ENCODE measurements at regions not wholly inside any gene's neighbourhood (a gene's known extent, or its start where the extent isn't known, plus 50 kb on each side); places are given as distances from the start of the nearest gene placed in this dataset.

DNA sequence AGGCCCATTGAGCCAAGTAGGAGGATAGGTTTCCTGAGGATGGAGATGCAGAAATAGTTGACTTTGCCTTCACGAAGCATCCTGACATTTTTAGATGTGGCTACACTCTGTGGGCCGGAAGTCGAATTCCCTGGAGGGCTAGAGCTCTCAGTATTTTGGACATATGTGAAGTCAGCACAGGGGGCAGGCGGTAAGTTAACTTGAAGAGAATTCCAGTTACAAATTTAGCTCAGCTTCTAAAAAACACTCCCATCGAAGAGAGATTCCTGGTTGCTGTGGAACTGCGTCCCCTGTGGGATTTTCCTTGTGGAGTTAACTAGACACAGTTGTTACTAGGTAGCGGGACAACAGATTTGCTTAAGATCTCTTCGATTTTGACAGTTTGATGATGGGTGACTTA is 161.9 kb upstream of the RGMA start:
- H3K9me2 ChIP-seq (ENCODE audit: insufficient read depth): no peaks in the 10 kb centered on the region
- H4K20me1 ChIP-seq (ENCODE audit: insufficient read depth): no peaks in the 10 kb centered on the region
- WGBS, 2 experiments (ENCODE audit: low coverage in 1 of 2, low lambda C conversion rate in 2 of 2, missing lambda C conversion rate in 2 of 2): 29 to 34% methylated on average over 8 of the region's 8 CpGs
- no peaks in the 10 kb centered on the region for H3K4me1 ChIP-seq (ENCODE audit: insufficient read depth)
- H3K27me3 ChIP-seq (replicated peaks; ENCODE audit: insufficient read depth): no peaks in the 10 kb centered on the region
- in situ Hi-C loops (cut with MboI): no loop called here
- no peak for DNase-seq
- H3K79me2 ChIP-seq (ENCODE audit: insufficient read depth): no peaks in the 10 kb centered on the region
- H3K9me3 ChIP-seq (ENCODE audit: low read depth): no peaks in the 10 kb centered on the region
- no peak overlapping the region for H3K4me2 ChIP-seq (ENCODE audit: unreplicated experiment)
- H3K9ac ChIP-seq: no peak overlapping the region
- H3K4me3 ChIP-seq: no peak overlapping the region
- H3K36me3 ChIP-seq (ENCODE audit: low read depth): no peaks in the 10 kb centered on the region
- TF ChIP-seq EZH2 (IDR thresholded peaks at IDR 0.05; ENCODE audit: insufficient read depth, poor library complexity, severe bottlenecking) (no peak), EZH2phosphoT487 (IDR thresholded peaks at IDR 0.05; ENCODE audit: insufficient read depth, low read depth) (no peak)
- H2AFZ ChIP-seq: no peak overlapping the region
- H3F3A ChIP-seq (ENCODE audit: insufficient read depth): no peaks in the 10 kb centered on the region
- no peak overlapping the region for H3K27ac ChIP-seq

DNA sequence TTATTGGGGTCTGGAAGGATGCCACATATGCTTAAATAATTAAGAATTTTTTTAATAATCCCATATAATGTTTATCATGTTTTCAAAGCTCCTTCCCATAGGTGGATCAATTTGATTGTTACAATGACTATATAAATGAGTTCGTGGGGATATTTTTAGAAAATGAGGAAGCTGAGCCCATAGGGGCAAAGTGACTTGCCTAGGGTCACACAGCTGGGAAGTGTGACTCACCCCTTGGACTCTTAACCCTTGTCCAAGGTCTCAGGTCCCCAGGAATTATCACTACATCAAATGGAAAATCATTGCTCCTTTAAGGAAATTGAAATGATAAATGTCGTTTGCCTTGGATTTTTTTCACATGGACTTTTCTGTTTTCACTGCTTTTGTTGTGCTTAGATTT is 161.2 kb upstream of the RGMA start:
- no peaks in the 10 kb centered on the region for H3K9me2 ChIP-seq (ENCODE audit: insufficient read depth)
- no peak overlapping the region for H3K9ac ChIP-seq
- WGBS, 2 experiments (ENCODE audit: low coverage in 1 of 2, low lambda C conversion rate in 2 of 2, missing lambda C conversion rate in 2 of 2): 19 to 46% methylated on average over 2 of the region's 2 CpGs
- no peaks in the 10 kb centered on the region for H3K27me3 ChIP-seq (replicated peaks; ENCODE audit: insufficient read depth)
- in situ Hi-C loops (cut with MboI): no loop called here
- no peak overlapping the region for H3K4me3 ChIP-seq
- no peaks in the 10 kb centered on the region for H3K9me3 ChIP-seq (ENCODE audit: low read depth)
- H3K36me3 ChIP-seq (ENCODE audit: low read depth): no peaks in the 10 kb centered on the region
- DNase-seq: no peak
- H4K20me1 ChIP-seq (ENCODE audit: insufficient read depth): no peaks in the 10 kb centered on the region
- no peaks in the 10 kb centered on the region for H3F3A ChIP-seq (ENCODE audit: insufficient read depth)
- no peak overlapping the region for H3K4me2 ChIP-seq (ENCODE audit: unreplicated experiment)
- no peaks in the 10 kb centered on the region for H3K79me2 ChIP-seq (ENCODE audit: insufficient read depth)
- no peaks in the 10 kb centered on the region for H3K4me1 ChIP-seq (ENCODE audit: insufficient read depth)
- TF ChIP-seq EZH2 (IDR thresholded peaks at IDR 0.05; ENCODE audit: insufficient read depth, poor library complexity, severe bottlenecking): no peak
- TF ChIP-seq EZH2phosphoT487 (IDR thresholded peaks at IDR 0.05; ENCODE audit: insufficient read depth, low read depth): no peak
- H2AFZ ChIP-seq: no peak overlapping the region
- H3K27ac ChIP-seq: no peak overlapping the region

DNA sequence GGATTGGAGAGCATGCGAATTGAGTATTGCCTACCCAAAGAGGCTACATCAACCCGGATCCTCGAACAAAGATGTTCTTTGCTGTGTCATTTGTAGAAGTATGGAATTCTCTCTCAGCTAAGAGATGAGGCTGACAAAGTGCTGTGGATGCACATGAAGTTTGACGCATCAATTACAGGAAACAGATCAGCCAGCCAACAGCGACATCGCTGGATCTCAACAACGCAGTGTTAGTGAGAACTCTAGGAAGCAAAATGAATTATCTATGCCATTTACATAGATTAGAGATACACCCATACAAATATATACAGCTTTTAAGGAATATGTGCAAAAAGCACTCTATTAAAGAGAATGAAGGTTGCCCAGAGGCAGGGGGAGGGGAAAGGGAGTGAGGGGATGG is 160.6 kb upstream of the RGMA start:
- Histone ChIP-seq H3K9ac (no peak overlapping the region), H3K9me2 (ENCODE audit: insufficient read depth) (no peaks in the 10 kb centered on the region), H3F3A (ENCODE audit: insufficient read depth) (no peaks in the 10 kb centered on the region), H3K27ac (no peak overlapping the region), H3K79me2 (ENCODE audit: insufficient read depth) (no peaks in the 10 kb centered on the region), H3K36me3 (ENCODE audit: low read depth) (no peaks in the 10 kb centered on the region), H4K20me1 (ENCODE audit: insufficient read depth) (no peaks in the 10 kb centered on the region), H3K4me1 (ENCODE audit: insufficient read depth) (no peaks in the 10 kb centered on the region), H3K4me3 (no peak overlapping the region), H2AFZ (no peak overlapping the region), H3K4me2 (ENCODE audit: unreplicated experiment) (no peak overlapping the region), H3K27me3 (replicated peaks; ENCODE audit: insufficient read depth) (no peaks in the 10 kb centered on the region), H3K9me3 (ENCODE audit: low read depth) (no peaks in the 10 kb centered on the region)
- WGBS, 2 experiments (ENCODE audit: low coverage in 1 of 2, low lambda C conversion rate in 2 of 2, missing lambda C conversion rate in 2 of 2): 27 to 29% methylated on average over 7 of the region's 7 CpGs
- TF ChIP-seq EZH2 (IDR thresholded peaks at IDR 0.05; ENCODE audit: insufficient read depth, poor library complexity, severe bottlenecking) (no peak), EZH2phosphoT487 (IDR thresholded peaks at IDR 0.05; ENCODE audit: insufficient read depth, low read depth) (no peak)
- in situ Hi-C loops (cut with MboI): no loop called here
- DNase-seq: no peak

DNA sequence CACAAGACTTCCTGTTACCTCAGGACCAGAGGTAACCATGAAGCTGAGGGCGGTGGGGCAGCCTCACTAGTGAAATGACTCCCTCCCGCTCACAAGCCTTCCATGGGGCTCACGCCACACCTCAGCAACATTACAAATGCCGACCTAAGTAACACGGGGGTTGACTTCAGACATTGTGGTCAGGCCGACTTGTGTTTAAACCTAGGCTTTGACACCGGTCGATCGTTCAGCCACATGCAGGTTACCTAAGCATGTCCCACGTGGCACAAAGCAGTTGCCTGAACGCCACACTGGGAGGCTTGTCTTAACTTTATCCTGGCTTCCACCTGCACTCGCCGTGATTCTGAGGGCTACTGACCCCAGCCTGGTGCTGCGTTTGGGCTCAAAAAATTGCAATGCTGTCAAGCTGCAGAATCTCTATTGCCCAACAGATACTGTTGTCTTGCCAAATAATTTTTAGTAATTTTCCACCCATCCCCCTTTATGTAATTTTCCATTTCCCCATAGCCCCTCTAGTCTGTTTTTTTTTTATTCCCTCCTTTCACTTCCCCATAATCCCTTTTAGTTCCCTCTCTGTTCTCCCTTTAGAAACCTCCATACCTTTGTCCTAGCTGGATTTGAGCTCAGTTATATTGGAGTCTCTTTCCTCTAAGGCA is 158.6 kb upstream of the RGMA start:
- 49 to 53% methylated on average over 14 of the region's 14 CpGs for WGBS, 2 experiments (ENCODE audit: low coverage in 1 of 2, low lambda C conversion rate in 2 of 2, missing lambda C conversion rate in 2 of 2)
- no peak overlapping the region for H3K27ac ChIP-seq
- H3K4me1 ChIP-seq (ENCODE audit: insufficient read depth): no peaks in the 10 kb centered on the region
- no peaks in the 10 kb centered on the region for H3K79me2 ChIP-seq (ENCODE audit: insufficient read depth)
- no peaks in the 10 kb centered on the region for H4K20me1 ChIP-seq (ENCODE audit: insufficient read depth)
- DNase-seq: no peak
- in situ Hi-C loops (cut with MboI): no loop called here
- no peak overlapping the region for H3K4me3 ChIP-seq
- H3K4me2 ChIP-seq (ENCODE audit: unreplicated experiment): no peak overlapping the region
- H2AFZ ChIP-seq: no peak overlapping the region
- H3K9me2 ChIP-seq (ENCODE audit: insufficient read depth): no peaks in the 10 kb centered on the region
- H3F3A ChIP-seq (ENCODE audit: insufficient read depth): no peaks in the 10 kb centered on the region
- no peaks in the 10 kb centered on the region for H3K36me3 ChIP-seq (ENCODE audit: low read depth)
- no peaks in the 10 kb centered on the region for H3K27me3 ChIP-seq (replicated peaks; ENCODE audit: insufficient read depth)
- no peaks in the 10 kb centered on the region for H3K9me3 ChIP-seq (ENCODE audit: low read depth)
- TF ChIP-seq EZH2 (IDR thresholded peaks at IDR 0.05; ENCODE audit: insufficient read depth, poor library complexity, severe bottlenecking): no peak
- TF ChIP-seq EZH2phosphoT487 (IDR thresholded peaks at IDR 0.05; ENCODE audit: insufficient read depth, low read depth): no peak
- H3K9ac ChIP-seq: no peak overlapping the region
